BE2C (cell line): ENCODE measurements at regions not wholly inside any gene's neighbourhood (a gene's known extent, or its start where the extent isn't known, plus 50 kb on each side); places are given as distances from the start of the nearest gene placed in this dataset.

Source experiments
- DNase-seq: peaks from one replicate; pipeline ENCODE4 v3.0.0-alpha.2; 2020
- H3K27me3 ChIP-seq: fragments of 250-450 bp; sonication (Bioruptor Pico); 2 replicates; pipeline ENCODE4 v1.5.1; 2020; ENCODE audit warnings: mild to moderate bottlenecking
- H3K36me3 ChIP-seq: fragments of 250-450 bp; sonication (Bioruptor Pico); 2 replicates; pipeline ENCODE4 v1.5.1; 2020; ENCODE audit warnings: mild to moderate bottlenecking
- H3K4me1 ChIP-seq: fragments of 250-450 bp; sonication (Bioruptor Pico); 2 replicates; pipeline ENCODE4 v1.5.1; 2020
- H3K4me3 ChIP-seq: 2 replicates; pipeline ENCODE4 v1.5.1; 2011; ENCODE audit warnings: low read depth, low read length
- H3K9me3 ChIP-seq: fragments of 250-450 bp; sonication (Bioruptor Pico); 2 replicates; pipeline ENCODE4 v1.5.1; 2020
- CTCF ChIP-seq: IDR thresholded peaks from 2 replicates; pipeline ENCODE4 v1.5.1; 2012; ENCODE audit warnings: mild to moderate bottlenecking, low read depth, low read length

GRCh38 chr1:223490256-223490655 is 97.0 kb downstream of the CCDC185 start:
- Histone ChIP-seq H3K9me3 (no peaks in the 10 kb centered on the region; the same call in 1 of the 2 replicates), H3K27me3 (peaks cover 22% of the 10 kb centered on the region), H3K4me1 (no peaks in the 10 kb centered on the region), H3K4me3 (no peak overlapping the region), H3K36me3 (no peaks in the 10 kb centered on the region)
- no peak for TF ChIP-seq CTCF
- DNase-seq = no peak
